HCT116 (cell line): ENCODE measurements at regions not wholly inside any gene's neighbourhood (a gene's known extent, or its start where the extent isn't known, plus 50 kb on each side); places are given as distances from the start of the nearest gene placed in this dataset.

ENCODE experiments used
- ATAC-seq: fragments of 200-7000 bp; cut with Tn5 transposase; 2 replicates; pipeline ENCODE4 v1.9.1; 2020; ENCODE audit warnings: mild to moderate bottlenecking, moderate library complexity
- BruUV-seq: library from RNA; stranded (reverse); fragments of 400-500 nt; replicated peaks from 2 replicates; lab custom pipeline; 2021; lab: Mats Ljungman, UMichigan
- CTCF ChIA-PET: fragments of 300-600 bp; sonication (Branson Sonifier 250); formaldehyde crosslinking; loops from one replicate; lab custom pipeline; 2021; ENCODE audit warnings: antibody characterized with exemption; lab: Charles Lee
- POLR2A ChIA-PET: fragments of 300-600, 350-600 bp; sonication (Branson Sonifier 250); formaldehyde crosslinking; loops from one replicate; lab custom pipeline; 2021; ENCODE audit warnings: antibody characterized with exemption; lab: Charles Lee
- RAD21 ChIA-PET, 2 experiments: fragments of 300-600 bp; sonication (Branson Sonifier 250); formaldehyde crosslinking; loops; one replicate each; lab custom pipeline; 2023; ENCODE audit warnings: low total read pairs in 2 of 2; ENCODE audit not compliant: uncharacterized antibody in 2 of 2, unreplicated experiment in 2 of 2, low non-redundant PET in 1 of 2; lab: Charles Lee
- DNase-seq: peaks from one replicate; pipeline ENCODE4 v3.0.0-alpha.2; 2010; ENCODE audit warnings: low read depth, low spot score
- H2AFZ ChIP-seq: fragments of 200-600 bp; shearing (Covaris generic), sonication (generic); 2 replicates; pipeline ENCODE4 v1.6.1; 2017; ENCODE audit warnings: low read depth, mixed run types, mixed read lengths, antibody characterized with exemption, low read length; ENCODE audit not compliant: poor library complexity, severe bottlenecking
- H3K27ac ChIP-seq: 2 replicates; pipeline ENCODE4 v1.5.1; 2012; ENCODE audit warnings: low read depth, low read length
- H3K27me3 ChIP-seq: fragments of 200-600 bp; sonication (generic); 2 replicates; pipeline ENCODE4 v1.6.1; 2016; ENCODE audit warnings: mixed run types, low read length, mixed read lengths; ENCODE audit not compliant: insufficient read depth
- H3K36me3 ChIP-seq, 2 experiments: fragments of 200-500 bp in 1 of 2; fragments of 200-600 bp in 1 of 2; sonication (Bioruptor generic) in 1 of 2; sonication (generic) in 1 of 2; 2 replicates each; pipeline versions ENCODE4 v1.5.1 to v1.6.1; 2014 to 2016; ENCODE audit warnings: low read length in 2 of 2, inconsistent platforms in 1 of 2, mixed read lengths in 1 of 2, mixed run types in 1 of 2; ENCODE audit not compliant: insufficient read depth in 2 of 2, control insufficient read depth in 1 of 2
- H3K4me1 ChIP-seq, 2 experiments: fragments of 200-600 bp in 1 of 2; sonication (generic) in 1 of 2; 2 replicates each; pipeline versions ENCODE4 v1.5.1 to v1.6.1; 2012 to 2017; ENCODE audit warnings: low read length in 2 of 2, inconsistent platforms in 1 of 2, mild to moderate bottlenecking in 1 of 2, mixed read lengths in 1 of 2, mixed run types in 1 of 2, moderate library complexity in 1 of 2; ENCODE audit not compliant: insufficient read depth in 2 of 2, control insufficient read depth in 1 of 2
- H3K4me2 ChIP-seq: fragments of 200-600 bp; sonication (generic); 2 replicates; pipeline ENCODE4 v1.6.1; 2017; ENCODE audit warnings: mixed run types, low read length, mixed read lengths
- H3K4me3 ChIP-seq, 2 experiments: fragments of 200-600 bp in 1 of 2; sonication (generic) in 1 of 2; replicated peaks in 1 of 2; 2 replicates each; pipeline ENCODE4 v1.5.1; 2011 to 2016; ENCODE audit warnings: low read length in 2 of 2, control low read depth in 1 of 2, low read depth in 1 of 2, mild to moderate bottlenecking in 1 of 2, mixed read lengths in 1 of 2, mixed run types in 1 of 2
- H3K79me2 ChIP-seq: fragments of 200-600 bp; sonication (generic); 2 replicates; pipeline ENCODE4 v1.6.1; 2017; ENCODE audit warnings: mild to moderate bottlenecking, mixed run types, low read length, moderate library complexity, mixed read lengths; ENCODE audit not compliant: insufficient read depth
- H3K9ac ChIP-seq: fragments of 200-600 bp; sonication (generic); 2 replicates; pipeline ENCODE4 v1.6.1; 2016; ENCODE audit warnings: low read length, mixed read lengths
- H3K9me2 ChIP-seq: fragments of 200-600 bp; sonication (generic), shearing (Covaris generic); 2 replicates; pipeline ENCODE4 v1.6.1; 2017; ENCODE audit warnings: mixed run types, mild to moderate bottlenecking, moderate library complexity; ENCODE audit not compliant: insufficient read depth
- H3K9me3 ChIP-seq, 2 experiments: fragments of 200-500 bp in 1 of 2; fragments of 200-600 bp in 1 of 2; sonication (Bioruptor generic) in 1 of 2; sonication (generic) in 1 of 2; 2 replicates each; pipeline ENCODE4 v1.6.1; 2014 to 2017; ENCODE audit warnings: low read length in 2 of 2, mixed read lengths in 2 of 2, inconsistent platforms in 1 of 2, low read depth in 1 of 2, mild to moderate bottlenecking in 1 of 2, mixed run types in 1 of 2, moderate library complexity in 1 of 2; ENCODE audit not compliant: control insufficient read depth in 1 of 2, insufficient read depth in 1 of 2
- H4K20me1 ChIP-seq: fragments of 200-600 bp; sonication (generic), shearing (Covaris generic); 2 replicates; pipeline ENCODE4 v1.6.1; 2017; ENCODE audit warnings: mixed run types, mild to moderate bottlenecking, moderate library complexity; ENCODE audit not compliant: insufficient read depth
- CEBPB ChIP-seq: IDR thresholded peaks from 2 replicates; pipeline ENCODE4 v1.6.1; 2012; ENCODE audit warnings: low read depth
- ELF1 ChIP-seq: IDR thresholded peaks from 2 replicates; pipeline ENCODE4 v1.6.1; 2012; ENCODE audit warnings: low read depth, borderline replicate concordance
- FOSL1 ChIP-seq: IDR thresholded peaks from 2 replicates; pipeline ENCODE4 v1.6.1; 2012; ENCODE audit warnings: low read depth
- SRF ChIP-seq: IDR thresholded peaks from 2 replicates; pipeline ENCODE4 v1.6.1; 2012; ENCODE audit warnings: low read depth
- ZNF274 ChIP-seq: fragments of 200-500 bp; sonication (Bioruptor generic); IDR thresholded peaks from 2 replicates; pipeline ENCODE4 v1.6.1; 2014; ENCODE audit warnings: mild to moderate bottlenecking, low read depth, low read length, inconsistent platforms
- intact Hi-C: fragments of 100-400 bp; cut with micrococcal nuclease; formaldehyde crosslinking; loops from 2 replicates; pipeline ENCODE4 v1.10.0; 2022
- TF ChIP-seq, protein P1 (sequence below): IDR thresholded peaks from 2 replicates; pipeline ENCODE4 v1.6.1; 2012
- TF ChIP-seq, protein P2 (sequence below), 3 experiments: fragments of 200-600 bp in 1 of 3; sonication (generic) in 1 of 3; IDR thresholded peaks in 2 of 3; conservative IDR thresholded peaks in 1 of 3; 2 replicates each; pipeline ENCODE4 v1.5.1; 2012 to 2017; ENCODE audit warnings: low read depth in 2 of 3, low read length in 2 of 3, antibody characterized with exemption in 1 of 3, borderline replicate concordance in 1 of 3, control low read depth in 1 of 3, mild to moderate bottlenecking in 1 of 3, mixed read lengths in 1 of 3, mixed run types in 1 of 3, moderate library complexity in 1 of 3; ENCODE audit not compliant: insufficient read depth in 1 of 3

DNA sequence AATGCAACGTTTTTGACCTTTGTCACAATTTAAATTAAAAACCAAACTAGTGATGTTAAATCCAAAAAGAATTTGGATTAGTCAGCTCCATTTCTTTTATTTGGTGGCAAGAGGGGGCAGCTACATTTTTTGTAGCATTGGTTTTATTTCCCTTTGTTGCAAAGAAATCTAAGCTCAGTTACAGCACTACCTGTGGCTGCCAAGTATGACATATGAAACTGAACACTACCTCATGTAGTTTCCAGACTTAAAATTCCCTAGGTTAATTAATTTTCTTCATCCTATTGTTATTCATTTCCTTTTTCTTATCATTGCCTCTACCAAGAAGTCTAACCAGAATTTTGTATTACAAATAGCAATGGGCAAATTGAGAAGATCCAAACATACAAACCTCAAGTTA is 393.5 kb downstream of the BRINP1 start:
- Histone ChIP-seq H2AFZ (no peak overlapping the region), H3K4me2 (no peak overlapping the region), H3K9ac (no peak overlapping the region), H3K27ac (no peak overlapping the region), H3K27me3 (no peaks in the 10 kb centered on the region), H3K9me3 (peaks cover 0 to 22% of the 10 kb centered on the region in 2 experiments; a peak in 2 of 4 replicates), H3K4me1 (no peaks in the 10 kb centered on the region), H3K79me2 (no peaks in the 10 kb centered on the region), H3K9me2 (no peaks in the 10 kb centered on the region), H3K36me3 (no peaks in the 10 kb centered on the region), H3K4me3 (no peak overlapping the region), H4K20me1 (no peaks in the 10 kb centered on the region)
- RAD21 ChIA-PET, result no interaction called here
- BruUV-seq, result no TSS peak
- ATAC-seq (no peak), DNase-seq (no peak)
- POLR2A ChIA-PET, result no interaction called here
- intact Hi-C loops, result no loop called here
- CTCF ChIA-PET, result no interaction called here
- no peak for TF ChIP-seq CEBPB

DNA sequence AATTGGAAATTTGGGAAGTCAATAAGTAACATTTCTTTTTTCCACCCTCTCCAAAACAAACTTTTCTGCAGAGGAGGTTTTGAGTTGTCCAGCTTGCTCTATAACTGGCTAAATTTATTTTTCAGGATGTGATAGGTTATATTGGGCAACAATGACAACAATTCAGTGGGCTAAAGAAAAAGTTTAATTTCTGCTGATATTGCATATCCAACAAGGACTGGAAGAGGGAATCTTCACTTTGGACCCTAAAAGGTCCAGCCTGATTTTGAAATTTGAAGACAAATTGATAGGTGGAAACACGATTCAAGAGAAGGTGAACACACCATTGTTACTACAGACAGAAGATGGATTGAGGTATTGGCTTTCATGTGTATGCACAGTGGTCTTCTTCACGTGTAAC is 393.1 kb downstream of the BRINP1 start:
- TF ChIP-seq SRF, result no peak
- no peak for TF ChIP-seq CEBPB
- TF ChIP-seq, protein P1, sequence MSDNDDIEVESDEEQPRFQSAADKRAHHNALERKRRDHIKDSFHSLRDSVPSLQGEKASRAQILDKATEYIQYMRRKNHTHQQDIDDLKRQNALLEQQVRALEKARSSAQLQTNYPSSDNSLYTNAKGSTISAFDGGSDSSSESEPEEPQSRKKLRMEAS, result no peak
- TF ChIP-seq, protein P2, sequence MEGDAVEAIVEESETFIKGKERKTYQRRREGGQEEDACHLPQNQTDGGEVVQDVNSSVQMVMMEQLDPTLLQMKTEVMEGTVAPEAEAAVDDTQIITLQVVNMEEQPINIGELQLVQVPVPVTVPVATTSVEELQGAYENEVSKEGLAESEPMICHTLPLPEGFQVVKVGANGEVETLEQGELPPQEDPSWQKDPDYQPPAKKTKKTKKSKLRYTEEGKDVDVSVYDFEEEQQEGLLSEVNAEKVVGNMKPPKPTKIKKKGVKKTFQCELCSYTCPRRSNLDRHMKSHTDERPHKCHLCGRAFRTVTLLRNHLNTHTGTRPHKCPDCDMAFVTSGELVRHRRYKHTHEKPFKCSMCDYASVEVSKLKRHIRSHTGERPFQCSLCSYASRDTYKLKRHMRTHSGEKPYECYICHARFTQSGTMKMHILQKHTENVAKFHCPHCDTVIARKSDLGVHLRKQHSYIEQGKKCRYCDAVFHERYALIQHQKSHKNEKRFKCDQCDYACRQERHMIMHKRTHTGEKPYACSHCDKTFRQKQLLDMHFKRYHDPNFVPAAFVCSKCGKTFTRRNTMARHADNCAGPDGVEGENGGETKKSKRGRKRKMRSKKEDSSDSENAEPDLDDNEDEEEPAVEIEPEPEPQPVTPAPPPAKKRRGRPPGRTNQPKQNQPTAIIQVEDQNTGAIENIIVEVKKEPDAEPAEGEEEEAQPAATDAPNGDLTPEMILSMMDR (IDR thresholded peaks at IDR 0.05 in 2 of 3, conservative IDR thresholded peaks at IDR 0.05 in 1 of 3; ENCODE audit: borderline replicate concordance in 1 of 3, insufficient read depth in 1 of 3, low read depth in 2 of 3, low read length in 2 of 3), result no peak
- TF ChIP-seq ZNF274, result no peak
- no peak for TF ChIP-seq ELF1
- TF ChIP-seq FOSL1, result no peak
- no peak overlapping the region for H3K27ac ChIP-seq
- H3K4me3 ChIP-seq, result no peak overlapping the region
- ATAC-seq (no peak), DNase-seq (no peak)
- H3K4me2 ChIP-seq, result no peak overlapping the region
- CTCF ChIA-PET, result no interaction called here
- no peaks in the 10 kb centered on the region for H3K4me1 ChIP-seq
- intact Hi-C loops, result no loop called here
- H3K79me2 ChIP-seq, result no peaks in the 10 kb centered on the region
- no peaks in the 10 kb centered on the region for H3K36me3 ChIP-seq
- H2AFZ ChIP-seq, result no peak overlapping the region
- H3K27me3 ChIP-seq, result no peaks in the 10 kb centered on the region
- RAD21 ChIA-PET, result no interaction called here
- POLR2A ChIA-PET, result no interaction called here
- no peaks in the 10 kb centered on the region for H3K9me2 ChIP-seq
- H3K9ac ChIP-seq, result no peak overlapping the region
- BruUV-seq, result no TSS peak
- no peaks in the 10 kb centered on the region for H4K20me1 ChIP-seq
- peaks cover under 1 to 21% of the 10 kb centered on the region in 2 experiments; a peak in 2 of 4 replicates for H3K9me3 ChIP-seq
